ENCODE measurements at regions not wholly inside any gene's neighbourhood (a gene's known extent, or its start where the extent isn't known, plus 50 kb on each side); places are given as distances from the start of the nearest gene placed in this dataset.

DNA sequence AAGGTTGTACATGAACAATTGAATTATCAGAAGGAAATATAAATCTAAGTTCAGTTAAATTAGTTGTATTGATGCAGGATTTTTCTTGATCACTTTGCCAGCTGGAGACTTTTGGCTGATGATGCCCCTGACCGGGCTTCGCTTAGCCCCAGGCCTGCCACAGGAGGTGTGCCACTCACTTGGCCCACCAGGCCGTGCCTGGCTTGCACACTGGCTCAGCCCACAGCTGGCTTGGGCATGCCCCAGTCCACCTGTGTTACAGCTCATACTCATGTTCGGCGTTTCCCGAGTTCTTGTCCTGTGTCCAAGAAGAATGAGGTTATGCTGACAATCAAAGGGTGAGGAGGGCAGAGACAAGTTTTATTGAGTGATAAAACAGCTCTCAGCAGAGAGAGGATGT is 773.9 kb upstream of the FANCL start:
- DNase-seq (ENCODE audit: low read depth in 4 of 4, low spot score in 3 of 4) = no peak

GRCh38 chr2:59012971-59013370 is 771.8 kb upstream of the FANCL start:
- DNase-seq (ENCODE audit: low read depth in 4 of 4, low spot score in 3 of 4) = no peak

- DNase-seq (ENCODE audit: low read depth in 4 of 4, low spot score in 3 of 4) = no peak
Measured at GRCh38 chr2:59012234-59012633, 771.1 kb upstream of the FANCL start.

DNA sequence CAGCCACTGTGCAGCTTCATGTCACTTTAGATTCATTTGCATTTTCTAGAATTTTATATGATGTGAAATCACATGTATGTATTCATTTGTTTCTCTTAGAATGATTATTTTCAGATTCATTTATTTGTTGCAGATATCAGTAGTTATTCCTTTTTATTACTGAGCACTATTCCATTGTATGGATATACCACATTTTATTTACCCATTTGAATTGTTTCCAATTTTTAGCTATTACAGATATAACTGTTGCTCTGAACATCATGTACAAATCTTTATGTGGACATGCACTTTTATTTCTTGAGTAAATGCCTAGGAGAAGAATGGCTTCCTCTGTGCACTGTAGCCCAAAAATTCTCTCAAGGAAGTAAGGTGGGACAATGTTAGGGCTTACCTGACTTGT is 767.8 kb upstream of the FANCL start:
- DNase-seq (ENCODE audit: low read depth in 4 of 4, low spot score in 3 of 4) = no peak

GRCh38 chr2:59005836-59006615 is 764.9 kb upstream of the FANCL start:
- DNase-seq (ENCODE audit: low read depth in 4 of 4, low spot score in 3 of 4) = no peak

DNA sequence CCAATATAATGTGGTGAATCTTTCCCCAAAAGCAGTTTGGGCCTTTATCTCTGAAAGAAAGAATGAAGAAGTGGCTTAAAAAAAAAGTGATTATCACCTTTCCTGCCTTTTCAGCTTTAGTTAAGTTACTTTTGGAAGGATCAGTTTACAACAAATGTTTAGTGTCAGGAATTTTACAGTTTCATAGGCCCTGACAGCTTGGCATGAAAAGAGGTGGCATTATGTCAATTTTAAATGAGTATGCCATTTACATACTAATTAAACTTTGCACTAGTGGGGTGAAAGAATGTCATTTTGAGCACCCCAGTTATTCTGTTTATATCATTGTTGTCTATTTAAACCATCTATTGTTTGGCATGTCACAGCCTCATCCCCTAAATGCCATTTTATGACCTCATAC is 763.5 kb upstream of the FANCL start:
- no peak for DNase-seq (ENCODE audit: low read depth in 4 of 4, low spot score in 3 of 4)

- no peak for DNase-seq (ENCODE audit: low read depth in 4 of 4, low spot score in 3 of 4)
Measured at GRCh38 chr2:59000796-59001195, 759.7 kb upstream of the FANCL start.

- no peak for DNase-seq (ENCODE audit: low read depth in 4 of 4, low spot score in 3 of 4)
Measured at GRCh38 chr2:58992062-58992706, 751.1 kb upstream of the FANCL start.

- DNase-seq (ENCODE audit: low read depth in 4 of 4, low spot score in 3 of 4) = no peak
Measured at GRCh38 chr2:58991357-58991756, 750.2 kb upstream of the FANCL start.

DNA sequence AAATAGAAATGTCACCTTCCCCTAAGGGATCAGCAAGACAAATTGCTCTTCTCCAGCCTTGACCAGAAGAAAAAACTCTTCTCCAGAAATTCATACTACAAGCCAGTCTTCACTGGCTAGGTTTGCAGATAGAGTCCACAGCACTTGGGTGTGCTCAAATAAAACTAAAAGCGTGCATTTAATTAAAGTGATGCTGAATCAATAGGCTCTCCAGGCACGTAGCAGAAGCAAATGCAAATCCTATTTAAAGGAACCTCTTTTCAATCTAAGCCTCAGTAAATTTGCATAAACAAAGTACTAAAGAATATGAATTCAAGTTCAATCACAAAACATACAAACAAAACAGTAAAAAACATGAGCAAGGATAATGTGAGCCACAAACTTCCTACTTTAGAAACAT is 744.4 kb upstream of the FANCL start:
- no peak for DNase-seq (ENCODE audit: low read depth in 4 of 4, low spot score in 3 of 4)

DNA sequence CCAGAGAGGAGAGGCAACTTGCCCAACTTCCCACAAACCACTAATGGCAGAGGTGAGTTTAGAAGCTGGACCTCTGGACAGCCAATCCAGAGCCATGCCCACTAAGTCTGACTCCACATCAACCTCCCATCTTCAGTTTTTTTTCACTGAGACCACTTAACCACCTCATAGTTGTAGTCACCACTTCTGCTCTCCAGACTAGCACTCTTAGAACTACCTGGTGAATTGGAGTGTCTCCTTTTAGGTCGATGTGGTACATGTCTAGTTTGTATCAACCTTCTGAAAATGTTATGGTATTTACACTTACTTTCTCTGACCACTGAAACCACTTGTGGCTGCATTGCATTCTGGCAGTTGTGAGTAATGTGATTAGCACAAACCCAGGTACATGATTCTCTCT is 743.6 kb upstream of the FANCL start:
- DNase-seq (ENCODE audit: low read depth in 4 of 4, low spot score in 3 of 4) = no peak

- no peak for DNase-seq (ENCODE audit: low read depth in 4 of 4, low spot score in 3 of 4)
Measured at GRCh38 chr2:58983111-58983510, 742.0 kb upstream of the FANCL start.

GRCh38 chr2:58981237-58981636 is 740.1 kb upstream of the FANCL start:
- no peak for DNase-seq (ENCODE audit: low read depth in 4 of 4, low spot score in 3 of 4)

- DNase-seq (ENCODE audit: low read depth in 4 of 4, low spot score in 3 of 4) = no peak
Measured at GRCh38 chr2:58976375-58977071, 735.4 kb upstream of the FANCL start.

DNA sequence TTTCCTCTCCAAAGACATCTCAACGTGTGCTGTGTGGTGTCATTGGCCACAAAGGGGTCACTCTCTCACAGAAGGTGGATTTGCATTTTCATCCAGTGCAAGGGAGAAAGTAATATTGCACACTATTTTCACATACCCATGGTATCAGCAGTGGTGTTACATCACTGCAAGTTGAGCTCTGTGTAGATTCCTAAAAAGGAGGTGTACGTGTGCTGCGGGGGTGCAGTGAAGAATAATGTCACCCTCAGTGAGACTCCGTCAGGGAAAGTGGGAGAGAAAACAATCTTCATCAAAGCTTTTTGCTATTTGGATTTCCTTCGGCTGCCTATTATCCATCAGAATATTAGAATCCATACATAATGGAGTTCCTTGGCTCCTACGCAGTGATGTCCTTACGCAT is 733.8 kb upstream of the FANCL start:
- DNase-seq (ENCODE audit: low read depth in 4 of 4, low spot score in 3 of 4) = no peak

GRCh38 chr2:58974426-58974825 is 733.3 kb upstream of the FANCL start:
- DNase-seq (ENCODE audit: low read depth in 4 of 4, low spot score in 3 of 4) = no peak

GRCh38 chr2:58973811-58974281 is 732.7 kb upstream of the FANCL start:
- no peak for DNase-seq (ENCODE audit: low read depth in 4 of 4, low spot score in 3 of 4)

DNA sequence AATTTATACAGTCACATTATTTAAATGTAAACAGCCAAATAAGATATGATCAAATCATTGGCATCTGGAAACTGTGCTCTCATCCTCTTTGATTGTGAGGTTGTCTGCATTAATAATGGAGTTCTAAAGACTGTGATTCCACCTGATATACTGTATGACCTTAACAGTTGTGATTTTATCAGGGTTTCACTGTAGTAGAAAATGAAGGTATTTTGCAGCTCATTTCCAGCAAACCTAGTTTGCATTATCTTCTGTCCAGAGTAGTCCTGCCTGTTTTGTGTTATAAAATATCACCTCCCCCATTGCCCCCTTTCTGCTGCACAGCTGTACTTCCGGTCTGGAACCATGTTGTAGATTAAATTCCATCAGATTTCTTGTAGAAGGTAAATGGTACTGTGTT is 731.6 kb upstream of the FANCL start:
- no peak for DNase-seq (ENCODE audit: low read depth in 4 of 4, low spot score in 3 of 4)

- DNase-seq (ENCODE audit: low read depth in 4 of 4, low spot score in 3 of 4) = no peak
Measured at GRCh38 chr2:58971511-58972360, 730.6 kb upstream of the FANCL start.

GRCh38 chr2:58970365-58970764 is 729.2 kb upstream of the FANCL start:
- DNase-seq (ENCODE audit: low read depth in 4 of 4, low spot score in 3 of 4) = no peak

DNA sequence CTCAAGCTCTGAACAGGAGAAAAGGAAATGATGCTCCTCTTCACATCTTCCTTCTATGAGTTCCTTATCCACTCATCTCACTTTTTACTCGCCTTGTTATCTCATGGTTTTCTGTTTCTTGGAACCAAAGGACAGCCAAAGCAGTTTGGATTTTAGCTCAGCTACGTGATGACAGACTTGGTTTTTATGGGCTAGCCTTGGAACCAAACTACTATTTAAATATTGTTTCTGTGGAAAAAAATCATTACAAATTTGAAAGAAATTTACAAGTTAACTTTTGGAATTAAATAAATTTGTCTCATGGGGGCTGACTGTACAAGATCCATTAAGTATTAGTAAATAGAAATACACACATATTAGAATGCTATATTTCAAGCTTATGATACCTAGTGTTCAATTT is 727.8 kb upstream of the FANCL start:
- DNase-seq (ENCODE audit: low read depth in 4 of 4, low spot score in 3 of 4) = no peak

All from left renal pelvis (tissue), 4 donors.